Right lobe of liver (tissue), 4 donors: ENCODE measurements at regions not wholly inside any gene's neighbourhood (a gene's known extent, or its start where the extent isn't known, plus 50 kb on each side); places are given as distances from the start of the nearest gene placed in this dataset.

Experiments
- CTCF ChIP-seq, 4 donors: fragments of 200-600 bp in 3 of 4; fragments of 450-650 bp in 1 of 4; IDR thresholded peaks; one replicate each; pipeline versions ENCODE4 v1.5.1 to v1.8.0; 2016 to 2022; ENCODE audit warnings: antibody characterized with exemption in 4 of 4, mild to moderate bottlenecking in 2 of 4
- POLR2A ChIP-seq: fragments of 450-650 bp; IDR thresholded peaks from one replicate; pipeline ENCODE4 v1.6.1; 2017; ENCODE audit warnings: antibody characterized with exemption, mild to moderate bottlenecking
- donor health status: DM: no; HTN: no; CAD: no.
- donor health status: DM: no; HTN: no; CAD: no.
- donor health status: DM: no; HTN: yes; CAD: no.

- TF ChIP-seq CTCF (IDR thresholded peaks at IDR 0.05) (no peak), POLR2A (no peak)
These were observed 139.6 kb upstream of the ASB18 start for GRCh38 chr2:236403811-236404210.
